ENCODE measurements at regions not wholly inside any gene's neighbourhood (a gene's known extent, or its start where the extent isn't known, plus 50 kb on each side); places are given as distances from the start of the nearest gene placed in this dataset.

GRCh38 chr2:228352048-228352447, 170.6 kb upstream of the SPHKAP start:
- DNase-seq (ENCODE audit: low read depth): no peak
- H3K4me3 ChIP-seq (ENCODE audit: control insufficient read depth, low read depth, low read length): no peak overlapping the region
- TF ChIP-seq CTCF (conservative IDR thresholded peaks at IDR 0.05; ENCODE audit: control insufficient read depth, insufficient read depth, low read depth, low read length): no peak

DNA sequence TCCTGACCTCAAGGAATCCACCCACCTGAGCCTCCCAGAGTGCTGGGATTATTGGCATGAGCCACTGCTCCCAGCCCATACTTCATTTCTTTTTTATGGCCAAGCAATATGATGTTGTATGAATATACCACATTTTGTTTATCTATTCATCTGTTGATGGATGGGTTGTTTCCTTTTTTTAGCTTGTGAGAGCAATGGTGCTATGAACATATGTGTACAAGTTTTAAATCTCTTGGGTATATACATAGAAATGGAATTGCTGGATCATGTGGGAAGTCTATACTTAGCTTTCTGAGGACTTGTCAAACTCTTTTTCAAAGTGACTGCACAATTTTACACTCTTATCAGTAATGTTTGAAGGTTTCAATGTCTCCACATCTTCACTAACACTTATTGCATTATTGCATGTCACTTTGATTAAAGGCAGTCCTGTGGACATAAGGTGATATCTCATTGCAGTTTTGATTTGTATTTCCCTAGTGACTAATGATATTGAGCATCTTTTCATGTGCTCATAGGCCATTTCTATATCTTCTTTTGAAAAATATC, 167.1 kb upstream of the SPHKAP start:
- no peak for TF ChIP-seq CTCF (conservative IDR thresholded peaks at IDR 0.05; ENCODE audit: control insufficient read depth, insufficient read depth, low read depth, low read length)
- DNase-seq (ENCODE audit: low read depth): no peak
- H3K4me3 ChIP-seq (ENCODE audit: control insufficient read depth, low read depth, low read length): no peak overlapping the region

DNA sequence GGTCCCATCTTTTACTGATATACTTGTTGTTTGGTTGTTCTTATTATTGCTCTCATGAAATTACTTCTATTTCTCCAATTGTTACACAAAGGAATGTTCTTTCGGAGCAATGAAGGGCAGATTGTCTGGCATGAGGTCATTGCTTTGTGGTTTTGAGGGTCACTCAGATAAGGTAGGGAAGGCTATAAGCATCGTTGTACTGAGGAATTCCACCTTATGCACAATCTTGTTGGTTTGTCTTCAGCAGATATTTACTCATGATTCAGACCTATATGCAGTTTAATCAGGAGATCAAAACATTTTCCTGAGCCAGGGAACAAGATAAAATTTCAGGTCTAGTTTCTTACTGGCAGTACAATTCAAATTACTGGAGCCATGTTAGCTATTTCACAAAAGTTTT, 163.0 kb upstream of the SPHKAP start:
- TF ChIP-seq CTCF (conservative IDR thresholded peaks at IDR 0.05; ENCODE audit: control insufficient read depth, insufficient read depth, low read depth, low read length): no peak
- no peak overlapping the region for H3K4me3 ChIP-seq (ENCODE audit: control insufficient read depth, low read depth, low read length)
- DNase-seq (ENCODE audit: low read depth): no peak

DNA sequence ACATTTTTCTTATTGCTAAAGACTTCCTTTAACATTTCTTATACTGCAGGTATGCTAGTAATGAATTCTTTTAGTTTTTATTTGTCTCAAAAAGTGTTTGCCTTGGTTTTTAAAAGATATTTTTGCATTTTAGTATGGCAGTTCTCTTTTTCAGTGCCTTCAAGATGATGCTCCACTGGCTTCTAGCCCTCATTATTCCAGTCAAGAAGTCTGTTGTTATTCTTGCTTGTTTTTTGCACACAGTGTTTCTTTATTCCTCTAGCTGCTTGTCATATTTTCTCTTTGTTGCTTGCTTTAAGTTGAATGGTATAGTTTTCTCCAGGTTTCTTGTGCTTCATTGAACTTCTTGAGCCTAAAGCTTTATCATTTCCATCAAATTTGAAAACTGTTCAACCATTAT, 158.0 kb upstream of the SPHKAP start:
- no peak overlapping the region for H3K4me3 ChIP-seq (ENCODE audit: control insufficient read depth, low read depth, low read length)
- no peak for DNase-seq (ENCODE audit: low read depth)
- no peak for TF ChIP-seq CTCF (conservative IDR thresholded peaks at IDR 0.05; ENCODE audit: control insufficient read depth, insufficient read depth, low read depth, low read length)

DNA sequence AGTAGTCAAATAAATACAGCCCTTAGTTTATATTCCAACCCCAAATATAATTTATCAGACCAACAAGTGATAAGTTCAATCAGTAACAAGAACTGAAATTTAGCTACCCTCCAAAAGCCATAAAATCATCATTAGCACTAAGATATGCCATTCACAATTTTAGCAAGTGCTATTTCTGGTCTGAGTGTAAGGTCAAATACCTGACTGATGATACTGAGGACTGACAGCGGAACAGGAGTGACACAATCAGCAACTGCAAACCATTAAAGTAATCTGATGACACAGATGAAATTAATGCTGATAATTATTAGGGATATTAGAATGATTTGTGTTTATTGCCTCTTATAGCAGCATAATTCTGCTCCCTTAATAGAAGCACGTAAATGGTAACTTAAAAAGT, 152.7 kb upstream of the SPHKAP start:
- no peak for TF ChIP-seq CTCF (conservative IDR thresholded peaks at IDR 0.05; ENCODE audit: control insufficient read depth, insufficient read depth, low read depth, low read length)

DNA sequence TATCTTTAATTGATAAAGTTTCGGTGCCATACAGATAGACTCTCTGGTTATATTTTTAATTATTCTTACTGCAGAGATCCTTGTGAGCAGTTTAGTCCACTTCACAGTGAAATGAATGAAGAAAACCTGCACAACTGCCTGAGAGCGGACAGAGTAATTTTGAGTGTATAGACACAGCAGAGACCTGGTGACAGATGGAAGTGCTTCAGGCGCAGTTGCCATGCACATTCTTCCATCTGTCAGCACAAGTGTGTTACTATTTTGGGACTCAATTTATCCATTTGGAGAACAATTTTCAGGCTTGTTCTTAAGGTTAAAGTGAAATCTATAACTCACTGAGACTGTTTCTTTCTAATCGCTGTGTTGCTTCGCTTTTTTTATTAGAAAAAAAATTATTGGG, 147.8 kb upstream of the SPHKAP start:
- no peak for DNase-seq (ENCODE audit: low read depth)
- no peak for TF ChIP-seq CTCF (conservative IDR thresholded peaks at IDR 0.05; ENCODE audit: control insufficient read depth, insufficient read depth, low read depth, low read length)
- H3K4me3 ChIP-seq (ENCODE audit: control insufficient read depth, low read depth, low read length): no peak overlapping the region

More for the DNA sequence above, 152.7 kb upstream of the SPHKAP start:
- DNase-seq (ENCODE audit: low read depth): no peak
- no peak overlapping the region for H3K4me3 ChIP-seq (ENCODE audit: control insufficient read depth, low read depth, low read length)

DNA sequence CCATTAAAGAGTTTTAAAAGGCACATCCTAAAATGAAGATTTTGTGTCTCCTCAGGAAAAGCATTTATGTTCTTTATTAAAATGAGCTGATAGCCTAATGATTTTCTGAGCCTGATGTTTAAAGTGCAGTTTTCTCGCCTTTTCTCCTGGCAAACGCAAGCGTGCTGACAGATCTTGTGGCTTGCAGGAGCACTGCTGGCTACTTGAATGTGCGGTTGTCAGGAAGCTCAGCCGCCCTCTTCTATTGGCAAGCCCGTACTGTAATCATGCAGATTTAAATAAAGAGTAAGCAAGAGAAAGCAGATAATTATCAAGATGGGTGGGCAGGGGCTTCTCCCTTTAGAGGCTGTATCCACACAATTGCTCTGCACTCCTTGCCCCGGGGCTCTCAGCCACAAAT, 139.5 kb upstream of the SPHKAP start:
- DNase-seq (ENCODE audit: low read depth): no peak
- H3K4me3 ChIP-seq (ENCODE audit: control insufficient read depth, low read depth, low read length): no peak overlapping the region
- TF ChIP-seq CTCF (conservative IDR thresholded peaks at IDR 0.05; ENCODE audit: control insufficient read depth, insufficient read depth, low read depth, low read length): no peak
